HEK293T (cell line): ENCODE measurements at regions not wholly inside any gene's neighbourhood (a gene's known extent, or its start where the extent isn't known, plus 50 kb on each side); places are given as distances from the start of the nearest gene placed in this dataset.

ENCODE experiments used
- CTCF ChIA-PET: fragments of 350-600 bp; formaldehyde crosslinking; extraction: SDS; loops from one replicate; lab custom pipeline; 2021; ENCODE audit warnings: antibody characterized with exemption, inconsistent platforms; lab: Yijun Ruan, JAX
- POLR2A ChIA-PET: fragments of 350-600 bp; formaldehyde crosslinking; extraction: SDS; loops from one replicate; lab custom pipeline; 2020; ENCODE audit warnings: antibody characterized with exemption, inconsistent platforms; lab: Yijun Ruan, JAX
- DNase-seq: peaks from one replicate; pipeline ENCODE4 v3.0.0; 2012; ENCODE audit warnings: mixed read lengths; ENCODE audit errors: extremely low spot score
- ARNT ChIP-seq: fragments of 450-650 bp; IDR thresholded peaks from 2 replicates; pipeline ENCODE4 v1.6.1; 2017; ENCODE audit warnings: mild to moderate bottlenecking
- BHLHE40 ChIP-seq: fragments of 450-650 bp; IDR thresholded peaks from 2 replicates; pipeline ENCODE4 v1.6.1; 2016; ENCODE audit warnings: mild to moderate bottlenecking, moderate library complexity, borderline replicate concordance
- CTBP1 ChIP-seq: fragments of 450-650 bp; IDR thresholded peaks from 2 replicates; pipeline ENCODE4 v1.6.1; 2016; ENCODE audit warnings: borderline replicate concordance
- ELF4 ChIP-seq: fragments of 450-650 bp; IDR thresholded peaks from 2 replicates; pipeline ENCODE4 v1.6.1; 2017; ENCODE audit warnings: antibody characterized with exemption
- FOXA1 ChIP-seq: fragments of 450-650 bp; IDR thresholded peaks from 2 replicates; pipeline ENCODE4 v1.6.1; 2016; ENCODE audit warnings: mild to moderate bottlenecking
- FOXK2 ChIP-seq: fragments of 450-650 bp; IDR thresholded peaks from 2 replicates; pipeline ENCODE4 v1.6.1; 2016; ENCODE audit warnings: mild to moderate bottlenecking
- FOXM1 ChIP-seq: fragments of 450-650 bp; IDR thresholded peaks from 2 replicates; pipeline ENCODE4 v1.6.1; 2017; ENCODE audit warnings: mild to moderate bottlenecking, borderline replicate concordance
- HDGF ChIP-seq: fragments of 450-650 bp; IDR thresholded peaks from 2 replicates; pipeline ENCODE4 v1.6.1; 2017; ENCODE audit warnings: antibody characterized with exemption, borderline replicate concordance
- L3MBTL2 ChIP-seq: fragments of 450-650 bp; conservative IDR thresholded peaks from 2 replicates; pipeline ENCODE4 v1.6.1; 2016; ENCODE audit warnings: mild to moderate bottlenecking
- LEF1 ChIP-seq: fragments of 450-650 bp; IDR thresholded peaks from 2 replicates; pipeline ENCODE4 v1.6.1; 2017; ENCODE audit warnings: mild to moderate bottlenecking, borderline replicate concordance
- NFRKB ChIP-seq: fragments of 450-650 bp; IDR thresholded peaks from 2 replicates; pipeline ENCODE4 v1.6.1; 2016; ENCODE audit warnings: mild to moderate bottlenecking, moderate library complexity
- SP1 ChIP-seq: fragments of 450-650 bp; IDR thresholded peaks from 2 replicates; pipeline ENCODE4 v1.6.1; 2017
- SUZ12 ChIP-seq: fragments of 450-650 bp; IDR thresholded peaks from 2 replicates; pipeline ENCODE4 v1.6.1; 2016; ENCODE audit warnings: mild to moderate bottlenecking
- TARDBP ChIP-seq: fragments of 450-650 bp; IDR thresholded peaks from 2 replicates; pipeline ENCODE4 v1.6.1; 2016
- ZNF384 ChIP-seq: fragments of 450-650 bp; IDR thresholded peaks from 2 replicates; pipeline ENCODE4 v1.6.1; 2016
- TF ChIP-seq, protein P1 (sequence below): fragments of 450-650 bp; IDR thresholded peaks from 2 replicates; pipeline ENCODE4 v1.6.1; 2016

GRCh38 chr14:101360054-101360911 is 201.0 kb upstream of the DIO3 start:
- ChIA-PET CTCF (no interaction called here), POLR2A (no interaction called here)
- no peak for DNase-seq
- TF ChIP-seq NFRKB, result no peak
- TF ChIP-seq TARDBP, result no peak
- no peak for TF ChIP-seq SUZ12
- TF ChIP-seq CTBP1, result no peak
- TF ChIP-seq, protein P1, sequence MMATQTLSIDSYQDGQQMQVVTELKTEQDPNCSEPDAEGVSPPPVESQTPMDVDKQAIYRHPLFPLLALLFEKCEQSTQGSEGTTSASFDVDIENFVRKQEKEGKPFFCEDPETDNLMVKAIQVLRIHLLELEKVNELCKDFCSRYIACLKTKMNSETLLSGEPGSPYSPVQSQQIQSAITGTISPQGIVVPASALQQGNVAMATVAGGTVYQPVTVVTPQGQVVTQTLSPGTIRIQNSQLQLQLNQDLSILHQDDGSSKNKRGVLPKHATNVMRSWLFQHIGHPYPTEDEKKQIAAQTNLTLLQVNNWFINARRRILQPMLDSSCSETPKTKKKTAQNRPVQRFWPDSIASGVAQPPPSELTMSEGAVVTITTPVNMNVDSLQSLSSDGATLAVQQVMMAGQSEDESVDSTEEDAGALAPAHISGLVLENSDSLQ, result no peak
- TF ChIP-seq ELF4, result no peak
- TF ChIP-seq ZNF384, result no peak
- TF ChIP-seq LEF1, result no peak

GRCh38 chr14:101361044-101361443 is 200.3 kb upstream of the DIO3 start:
- ChIA-PET POLR2A (no interaction called here), CTCF (no interaction called here)
- no peak for DNase-seq
- TF ChIP-seq ARNT (no peak), SUZ12 (no peak)

- DNase-seq, result no peak
- POLR2A ChIA-PET, result no interaction called here
- CTCF ChIA-PET, result no interaction called here
- TF ChIP-seq ARNT, result no peak
- no peak for TF ChIP-seq BHLHE40
- no peak for TF ChIP-seq CTBP1
- TF ChIP-seq FOXM1, result no peak
- TF ChIP-seq FOXA1, result no peak
- TF ChIP-seq TARDBP, result no peak
- no peak for TF ChIP-seq NFRKB
- TF ChIP-seq, protein P1, result no peak
- no peak for TF ChIP-seq ZNF384
- TF ChIP-seq LEF1, result no peak
- no peak for TF ChIP-seq SP1
- TF ChIP-seq HDGF, result no peak
Measured at GRCh38 chr14:101361451-101362433, 199.6 kb upstream of the DIO3 start.

DNA sequence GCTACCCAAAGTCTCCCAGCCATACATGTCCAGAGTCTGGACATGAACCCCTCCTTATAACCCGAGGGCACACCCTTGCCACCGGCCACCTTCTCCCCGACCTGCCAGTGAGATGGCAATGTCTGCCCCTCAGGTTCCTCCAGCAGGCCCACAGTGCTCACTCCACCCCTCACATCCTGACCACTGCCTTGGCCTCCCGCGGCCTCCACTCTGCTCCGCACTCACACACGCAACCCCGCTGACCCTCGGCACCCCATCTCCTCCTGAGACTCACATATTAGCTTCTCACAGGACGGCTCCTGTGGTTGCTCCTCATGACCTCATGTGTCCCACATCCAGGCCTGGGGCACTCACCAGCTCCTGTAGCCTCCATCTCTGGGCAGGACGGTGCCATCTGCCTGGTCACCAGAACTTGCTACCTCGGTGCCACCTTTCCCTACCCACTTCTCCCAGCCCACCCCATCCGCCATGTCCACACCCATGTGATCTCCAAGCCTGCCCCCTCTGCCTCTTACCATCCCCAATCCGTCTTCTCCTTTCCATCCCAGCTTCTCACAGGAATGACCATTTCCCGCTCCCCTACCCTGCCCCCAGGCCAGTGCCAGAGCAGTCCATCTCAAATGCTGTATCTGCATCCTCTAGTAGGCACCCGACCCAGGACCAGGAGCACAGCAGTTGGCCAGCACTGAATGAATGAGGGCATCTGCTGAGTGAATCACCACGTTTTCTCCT is 198.6 kb upstream of the DIO3 start:
- TF ChIP-seq, protein P1, result no peak
- TF ChIP-seq ZNF384 (no peak), NFRKB (no peak), FOXA1 (no peak), FOXM1 (no peak), SUZ12 (no peak), ELF4 (no peak), FOXK2 (no peak), SP1 (no peak), LEF1 (no peak), CTBP1 (no peak), HDGF (no peak), TARDBP (no peak), ARNT (no peak), L3MBTL2 (no peak), BHLHE40 (no peak)
- CTCF ChIA-PET, result no interaction called here
- POLR2A ChIA-PET, result no interaction called here
- no peak for DNase-seq

DNA sequence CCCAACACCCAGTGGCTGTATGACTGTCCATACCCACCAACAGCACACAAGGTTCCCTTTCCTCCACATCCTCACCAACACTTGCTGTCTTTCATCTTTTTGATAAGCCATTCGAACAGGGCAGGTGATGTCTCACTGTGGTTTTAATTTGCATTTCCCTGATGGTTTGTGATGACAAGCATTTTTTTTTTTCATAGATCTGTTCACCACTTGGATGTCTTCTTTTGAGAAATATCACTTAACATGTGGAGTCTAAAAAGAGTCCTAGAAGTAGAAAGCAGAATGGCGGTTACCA is 198.1 kb upstream of the DIO3 start:
- DNase-seq, result no peak
- ChIA-PET CTCF (no interaction called here), POLR2A (no interaction called here)
- TF ChIP-seq CTBP1 (no peak), SP1 (no peak), TARDBP (no peak)

- CTCF ChIA-PET, result no interaction called here
- TF ChIP-seq HDGF (no peak), LEF1 (no peak), SP1 (no peak), L3MBTL2 (no peak), FOXK2 (no peak)
- TF ChIP-seq, protein P1, result no peak
- POLR2A ChIA-PET, result no interaction called here
- no peak for DNase-seq
Measured at GRCh38 chr14:101363880-101364391, 197.4 kb upstream of the DIO3 start.
